Common myeloid progenitor, CD34-positive (primary cell): ENCODE measurements at regions not wholly inside any gene's neighbourhood (a gene's known extent, or its start where the extent isn't known, plus 50 kb on each side); places are given as distances from the start of the nearest gene placed in this dataset.

Source experiments
- CTCF ChIA-PET: fragments of 350-600 bp; sonication (Branson Sonifier 250); formaldehyde crosslinking; loops from one replicate; lab custom pipeline; 2021; ENCODE audit warnings: antibody characterized with exemption; lab: Charles Lee
- POLR2A ChIA-PET: fragments of 350-600 bp; sonication (Branson Sonifier 250); formaldehyde crosslinking; loops from one replicate; lab custom pipeline; 2021; ENCODE audit warnings: antibody characterized with exemption; lab: Charles Lee
- DNase-seq, 3 donors: peaks; one replicate each; pipeline versions ENCODE4 v3.0.0 to v3.0.0-alpha.2; 2013
- H3K27ac ChIP-seq, 2 experiments: 1 replicate in 1 of 2; 2 replicates in 1 of 2; pipeline ENCODE4 v1.7.0; 2013; ENCODE audit warnings: inconsistent platforms in 2 of 2, low read length in 2 of 2, mild to moderate bottlenecking in 2 of 2, low read depth in 1 of 2, moderate library complexity in 1 of 2; ENCODE audit not compliant: severe bottlenecking in 2 of 2, insufficient read depth in 1 of 2, poor library complexity in 1 of 2
- H3K27me3 ChIP-seq, 5 experiments: replicated peaks in 2 of 5; 1 replicate in 3 of 5; 2 replicates in 2 of 5; pipeline versions ENCODE4 v1.6.1 to v1.7.0; 2013; ENCODE audit warnings: low read length in 4 of 5, mild to moderate bottlenecking in 2 of 5, moderate library complexity in 2 of 5, inconsistent platforms in 1 of 5; ENCODE audit not compliant: insufficient read depth in 5 of 5, control insufficient read depth in 4 of 5
- H3K36me3 ChIP-seq, 4 experiments: 1 replicate in 2 of 4; 2 replicates in 2 of 4; pipeline versions ENCODE4 v1.6.1 to v1.7.0; 2013; ENCODE audit warnings: low read length in 3 of 4, control low read depth in 1 of 4, mild to moderate bottlenecking in 1 of 4; ENCODE audit not compliant: control insufficient read depth in 4 of 4, insufficient read depth in 4 of 4
- H3K4me1 ChIP-seq, 4 experiments: 1 replicate in 3 of 4; 2 replicates in 1 of 4; pipeline versions ENCODE4 v1.6.1 to v1.7.1; 2013; ENCODE audit warnings: low read length in 3 of 4, mild to moderate bottlenecking in 3 of 4, control low read depth in 1 of 4, inconsistent platforms in 1 of 4, moderate library complexity in 1 of 4; ENCODE audit not compliant: control insufficient read depth in 4 of 4, insufficient read depth in 4 of 4; ENCODE audit errors: control extremely low read depth in 1 of 4
- H3K4me3 ChIP-seq, 7 experiments: 1 replicate in 4 of 7; 2 replicates in 3 of 7; pipeline versions ENCODE4 v1.5.1 to v1.7.0; 2013; ENCODE audit warnings: mild to moderate bottlenecking in 7 of 7, low read length in 6 of 7, moderate library complexity in 6 of 7, inconsistent platforms in 2 of 7, low read depth in 2 of 7, control low read depth in 1 of 7; ENCODE audit not compliant: insufficient read depth in 4 of 7, control insufficient read depth in 1 of 7; ENCODE audit errors: extremely low read depth in 1 of 7
- H3K9me3 ChIP-seq, 5 experiments: 1 replicate in 4 of 5; 2 replicates in 1 of 5; pipeline versions ENCODE4 v1.6.1 to v1.7.1; 2013; ENCODE audit warnings: low read length in 4 of 5, mild to moderate bottlenecking in 2 of 5, inconsistent platforms in 1 of 5, low read depth in 1 of 5, moderate library complexity in 1 of 5; ENCODE audit not compliant: control insufficient read depth in 4 of 5, insufficient read depth in 2 of 5; ENCODE audit errors: control extremely low read depth in 1 of 5
- WGBS: methylation state at CpG from one replicate; pipeline ENCODE4 v1.1.5; 2013; ENCODE audit not compliant: insufficient coverage; 5-methylcytosine and 5-hydroxymethylcytosine counted together

DNA sequence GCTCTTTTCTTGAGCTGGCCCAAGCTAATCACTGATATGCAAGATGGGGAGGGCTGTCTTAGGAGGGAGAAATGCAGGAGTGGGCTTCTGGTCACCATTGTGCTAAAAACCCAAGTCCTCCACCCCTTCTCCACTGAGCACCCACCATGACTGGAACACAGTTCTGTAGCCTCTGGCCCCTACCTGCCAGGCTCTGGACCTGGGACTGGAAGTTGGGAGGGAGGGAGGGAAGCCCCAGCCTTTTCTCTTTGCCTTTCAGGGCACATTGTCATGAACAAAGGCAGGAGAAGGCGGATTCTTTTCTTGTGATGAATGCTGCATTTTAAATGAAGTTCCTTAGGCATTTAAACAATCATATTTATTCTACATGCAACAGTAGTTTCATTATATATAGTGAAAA, 559.1 kb upstream of the TRPC7 start:
- no peak for DNase-seq
- no peaks in the 10 kb centered on the region for H3K27me3 ChIP-seq
- ChIA-PET CTCF (no interaction called here), POLR2A (no interaction called here)
- H3K27ac ChIP-seq: no peak overlapping the region
- no peaks in the 10 kb centered on the region for H3K9me3 ChIP-seq
- no peaks in the 10 kb centered on the region for H3K4me1 ChIP-seq
- no peaks in the 10 kb centered on the region for H3K36me3 ChIP-seq
- no CpG with 5 or more reads among the region's 1 CpG for WGBS
- no peak overlapping the region for H3K4me3 ChIP-seq

DNA sequence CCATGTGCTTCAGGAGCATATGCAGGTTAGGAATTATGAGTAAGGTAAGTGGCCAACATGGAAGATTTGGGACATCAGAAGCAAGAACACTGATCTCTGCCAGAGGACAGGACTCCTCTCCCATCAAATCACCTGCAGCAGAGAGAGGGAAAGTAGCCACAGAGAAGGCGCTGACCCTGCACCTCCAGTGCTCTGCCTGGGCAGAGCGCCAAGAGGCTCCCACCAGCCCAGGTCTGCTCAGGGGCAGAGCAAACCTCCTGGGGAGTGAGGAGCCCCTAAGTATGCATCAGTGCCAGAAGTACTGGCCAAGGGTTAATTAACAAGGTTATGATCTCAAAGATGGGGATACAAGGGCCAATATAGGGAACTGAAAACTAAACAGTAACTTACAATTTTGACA, 545.3 kb upstream of the TRPC7 start:
- Histone ChIP-seq H3K36me3 (no peaks in the 10 kb centered on the region), H3K27ac (no peak overlapping the region), H3K9me3 (no peaks in the 10 kb centered on the region), H3K4me1 (no peaks in the 10 kb centered on the region), H3K4me3 (no peak overlapping the region), H3K27me3 (no peaks in the 10 kb centered on the region)
- ChIA-PET POLR2A (no interaction called here), CTCF (no interaction called here)
- 93% methylated on average over 2 of the region's 2 CpGs for WGBS
- no peak for DNase-seq

DNA sequence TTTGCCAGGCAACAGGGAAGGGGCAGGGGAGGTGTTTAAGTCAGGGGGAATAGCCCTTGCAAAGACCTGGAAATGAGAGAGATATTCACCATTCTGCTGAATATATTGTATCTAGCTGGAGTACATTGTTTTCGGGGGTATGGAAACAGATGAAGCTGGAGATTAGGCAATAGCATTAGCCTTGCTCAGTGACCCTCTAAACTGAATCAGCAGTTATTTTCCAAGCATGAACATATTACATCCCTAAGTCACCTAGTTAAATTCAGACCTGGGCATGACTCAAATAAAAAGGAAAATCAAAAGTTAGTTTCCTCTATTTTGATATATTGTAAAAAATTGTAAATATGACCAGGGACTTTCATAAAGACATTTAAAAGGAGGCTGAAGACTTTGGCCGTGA, 544.6 kb upstream of the TRPC7 start:
- H3K4me1 ChIP-seq: no peaks in the 10 kb centered on the region
- no peaks in the 10 kb centered on the region for H3K36me3 ChIP-seq
- ChIA-PET POLR2A (no interaction called here), CTCF (no interaction called here)
- H3K27ac ChIP-seq: no peak overlapping the region
- H3K27me3 ChIP-seq: no peaks in the 10 kb centered on the region
- no peak for DNase-seq
- H3K4me3 ChIP-seq: no peak overlapping the region
- no peaks in the 10 kb centered on the region for H3K9me3 ChIP-seq
- 80% methylated on average over 1 of the region's 2 CpGs for WGBS

DNA sequence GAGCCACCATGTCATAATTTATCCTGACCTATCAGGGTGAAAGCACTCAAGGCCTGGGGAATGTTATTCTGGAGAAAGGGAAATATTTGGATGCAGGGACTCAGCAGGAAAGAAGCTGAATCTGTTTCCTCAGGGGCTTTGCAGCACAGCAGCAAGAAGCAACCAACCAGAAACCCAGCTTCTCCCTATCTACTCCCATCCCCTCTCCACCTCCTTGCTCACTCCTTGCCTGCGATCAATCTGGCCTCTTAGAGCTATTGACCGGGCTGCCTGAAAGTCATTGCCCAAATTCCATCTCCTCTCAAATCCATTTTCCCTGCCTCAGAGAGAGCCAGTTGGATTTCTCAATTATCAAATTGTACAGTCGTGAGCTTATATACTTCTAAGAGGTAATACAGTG, 542.0 kb upstream of the TRPC7 start:
- ChIA-PET POLR2A (no interaction called here), CTCF (no interaction called here)
- no peaks in the 10 kb centered on the region for H3K9me3 ChIP-seq
- no peak for DNase-seq
- no peaks in the 10 kb centered on the region for H3K36me3 ChIP-seq
- WGBS: 85% methylated on average over 3 of the region's 3 CpGs
- H3K4me1 ChIP-seq: no peaks in the 10 kb centered on the region
- no peak overlapping the region for H3K27ac ChIP-seq
- no peaks in the 10 kb centered on the region for H3K27me3 ChIP-seq
- no peak overlapping the region for H3K4me3 ChIP-seq

DNA sequence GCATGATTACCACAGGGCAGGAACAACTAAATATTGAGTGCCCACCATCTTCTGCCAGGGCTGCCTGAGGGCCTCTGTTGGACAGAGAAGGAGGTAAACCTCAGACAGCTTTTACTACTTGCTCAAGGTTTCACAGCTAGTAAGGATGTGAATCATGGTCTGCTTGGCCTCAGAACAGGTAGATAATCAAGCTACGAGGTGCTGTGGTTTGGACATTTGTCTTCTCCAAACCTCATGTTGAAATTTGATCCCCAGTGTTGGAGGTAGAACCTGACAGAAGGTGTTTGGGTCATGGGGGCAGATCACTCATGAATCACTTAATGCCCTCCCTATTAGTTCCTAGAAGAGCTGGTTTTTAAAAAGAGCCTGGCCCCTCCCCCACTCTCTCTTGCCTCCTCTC, 541.2 kb upstream of the TRPC7 start:
- H3K4me1 ChIP-seq: no peaks in the 10 kb centered on the region
- no peaks in the 10 kb centered on the region for H3K27me3 ChIP-seq
- 80% methylated on average over 1 of the region's 1 CpG for WGBS
- no peak overlapping the region for H3K27ac ChIP-seq
- H3K4me3 ChIP-seq: no peak overlapping the region
- POLR2A ChIA-PET: no interaction called here
- no peaks in the 10 kb centered on the region for H3K36me3 ChIP-seq
- CTCF ChIA-PET: no interaction called here
- H3K9me3 ChIP-seq: no peaks in the 10 kb centered on the region
- no peak for DNase-seq

DNA sequence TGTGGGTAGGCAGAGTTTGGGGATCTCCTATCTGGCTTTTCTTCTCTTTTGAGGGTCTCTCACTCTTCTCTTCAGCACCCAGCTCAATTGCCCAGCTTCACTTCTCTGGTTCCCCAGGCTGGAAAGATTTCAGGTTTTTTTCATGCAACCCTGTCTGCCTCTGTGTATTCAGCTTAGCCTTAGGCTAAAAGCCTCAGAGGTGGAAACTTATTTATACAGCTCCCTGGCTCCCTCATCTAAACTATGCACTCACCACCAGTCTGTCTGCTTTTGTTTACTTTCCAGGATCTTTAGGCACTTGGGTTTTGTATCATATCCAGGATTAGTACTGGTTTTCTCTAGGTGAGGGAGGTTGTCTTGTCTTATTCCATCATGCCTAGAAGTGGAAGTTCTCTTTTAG, 540.2 kb upstream of the TRPC7 start:
- H3K9me3 ChIP-seq: peaks cover 0 to 3% (median 0%) of the 10 kb centered on the region in 5 experiments
- ChIA-PET POLR2A (no interaction called here), CTCF (no interaction called here)
- H3K4me1 ChIP-seq: no peaks in the 10 kb centered on the region
- H3K27ac ChIP-seq: no peak overlapping the region
- no peaks in the 10 kb centered on the region for H3K36me3 ChIP-seq
- no peak overlapping the region for H3K4me3 ChIP-seq
- DNase-seq: no peak
- no peaks in the 10 kb centered on the region for H3K27me3 ChIP-seq

DNA sequence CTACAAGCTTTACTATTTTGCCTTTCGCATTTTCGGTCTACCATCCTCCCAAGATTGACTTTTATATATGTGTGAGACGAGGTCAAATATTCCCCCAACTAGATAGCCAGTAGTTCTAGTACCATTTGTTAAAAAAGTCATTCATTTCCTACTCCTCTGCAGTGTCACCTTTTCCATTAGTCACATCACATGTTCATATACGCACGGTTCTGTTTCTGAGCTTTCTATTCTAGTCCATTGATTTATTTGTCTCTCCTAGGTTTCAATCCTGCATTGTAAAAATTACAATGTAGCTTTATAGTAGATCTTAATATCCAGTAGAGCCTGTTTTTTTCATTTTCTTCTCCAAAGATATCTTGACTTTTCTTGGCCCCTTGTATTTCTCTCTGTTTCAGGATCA, 528.7 kb upstream of the TRPC7 start:
- no CpG with 5 or more reads among the region's 5 CpGs for WGBS
- no peak for DNase-seq
- H3K4me1 ChIP-seq: no peaks in the 10 kb centered on the region
- H3K4me3 ChIP-seq: no peak overlapping the region
- H3K27me3 ChIP-seq: peaks cover 0 to 6% (median 0%) of the 10 kb centered on the region in 5 experiments
- CTCF ChIA-PET: no interaction called here
- H3K36me3 ChIP-seq: no peaks in the 10 kb centered on the region
- POLR2A ChIA-PET: no interaction called here
- H3K27ac ChIP-seq: no peak overlapping the region
- H3K9me3 ChIP-seq: no peaks in the 10 kb centered on the region
